Sigmoid colon (tissue), 3 donors: ENCODE measurements at regions not wholly inside any gene's neighbourhood (a gene's known extent, or its start where the extent isn't known, plus 50 kb on each side); places are given as distances from the start of the nearest gene placed in this dataset.

ENCODE experiments used
- CTCF ChIP-seq, 4 experiments: fragments of 450-650 bp in 3 of 4; fragments of 200-600 bp in 1 of 4; IDR thresholded peaks; one replicate each; pipeline ENCODE4 v1.5.1; 2016 to 2019; ENCODE audit warnings: antibody characterized with exemption in 4 of 4, mild to moderate bottlenecking in 3 of 4, moderate library complexity in 2 of 4
- POLR2A ChIP-seq, 2 donors: fragments of 450-650 bp; IDR thresholded peaks; one replicate each; pipeline ENCODE4 v1.6.1; 2016; ENCODE audit warnings: antibody characterized with exemption in 2 of 2, mild to moderate bottlenecking in 2 of 2, moderate library complexity in 2 of 2

- TF ChIP-seq CTCF (IDR thresholded peaks at IDR 0.05) (no peak), POLR2A (IDR thresholded peaks at IDR 0.05) (no peak)
These were observed 233.3 kb upstream of the PTPRZ1 start for GRCh38 chr7:121639705-121640104.
